ENCODE measurements at regions not wholly inside any gene's neighbourhood (a gene's known extent, or its start where the extent isn't known, plus 50 kb on each side); places are given as distances from the start of the nearest gene placed in this dataset.

GRCh38 chr5:125503946-125504345 is 757.5 kb upstream of the ZNF608 start:
- Histone ChIP-seq H3K36me3 (ENCODE audit: control insufficient read depth, insufficient read depth, low read length) (no peaks in the 10 kb centered on the region), H3K27ac (ENCODE audit: low read depth, low read length, severe bottlenecking) (no peak overlapping the region), H3K9me3 (ENCODE audit: control insufficient read depth, low read length) (no peaks in the 10 kb centered on the region), H3K4me3 (ENCODE audit: extremely low read depth, insufficient read depth, low read length, poor library complexity, severe bottlenecking) (no peak overlapping the region), H3K4me1 (ENCODE audit: control insufficient read depth, insufficient read depth, low read length, poor library complexity, severe bottlenecking) (no peaks in the 10 kb centered on the region)
- 80% methylated on average over 1 of the region's 5 CpGs; no CpG with 5 or more reads in 1 of the 2 experiments for WGBS, 2 experiments (ENCODE audit: insufficient coverage in 2 of 2)

GRCh38 chr5:125505115-125505514 is 758.7 kb upstream of the ZNF608 start:
- no peak overlapping the region for H3K4me3 ChIP-seq (ENCODE audit: extremely low read depth, insufficient read depth, low read length, poor library complexity, severe bottlenecking)
- H3K9me3 ChIP-seq (ENCODE audit: control insufficient read depth, low read length): no peaks in the 10 kb centered on the region
- no peak overlapping the region for H3K27ac ChIP-seq (ENCODE audit: low read depth, low read length, severe bottlenecking)
- no peaks in the 10 kb centered on the region for H3K4me1 ChIP-seq (ENCODE audit: control insufficient read depth, insufficient read depth, low read length, poor library complexity, severe bottlenecking)
- no peaks in the 10 kb centered on the region for H3K36me3 ChIP-seq (ENCODE audit: control insufficient read depth, insufficient read depth, low read length)
- WGBS, 2 experiments (ENCODE audit: insufficient coverage in 2 of 2): no CpG with 5 or more reads among the region's 3 CpGs

GRCh38 chr5:125506124-125506523 is 759.7 kb upstream of the ZNF608 start:
- Histone ChIP-seq H3K9me3 (ENCODE audit: control insufficient read depth, low read length) (no peaks in the 10 kb centered on the region), H3K4me3 (ENCODE audit: extremely low read depth, insufficient read depth, low read length, poor library complexity, severe bottlenecking) (no peak overlapping the region), H3K36me3 (ENCODE audit: control insufficient read depth, insufficient read depth, low read length) (no peaks in the 10 kb centered on the region), H3K4me1 (ENCODE audit: control insufficient read depth, insufficient read depth, low read length, poor library complexity, severe bottlenecking) (no peaks in the 10 kb centered on the region), H3K27ac (ENCODE audit: low read depth, low read length, severe bottlenecking) (no peak overlapping the region)
- WGBS, 2 experiments (ENCODE audit: insufficient coverage in 2 of 2): no CpG with 5 or more reads among the region's 3 CpGs

- H3K4me3 ChIP-seq (ENCODE audit: extremely low read depth, insufficient read depth, low read length, poor library complexity, severe bottlenecking): no peak overlapping the region
- no peaks in the 10 kb centered on the region for H3K9me3 ChIP-seq (ENCODE audit: control insufficient read depth, low read length)
- H3K4me1 ChIP-seq (ENCODE audit: control insufficient read depth, insufficient read depth, low read length, poor library complexity, severe bottlenecking): no peaks in the 10 kb centered on the region
- H3K36me3 ChIP-seq (ENCODE audit: control insufficient read depth, insufficient read depth, low read length): no peaks in the 10 kb centered on the region
- no CpG with 5 or more reads among the region's 1 CpG for WGBS, 2 experiments (ENCODE audit: insufficient coverage in 2 of 2)
- H3K27ac ChIP-seq (ENCODE audit: low read depth, low read length, severe bottlenecking): no peak overlapping the region
These were observed 761.8 kb upstream of the ZNF608 start for GRCh38 chr5:125508225-125508624.

- Histone ChIP-seq H3K36me3 (ENCODE audit: control insufficient read depth, insufficient read depth, low read length) (no peaks in the 10 kb centered on the region), H3K4me3 (ENCODE audit: extremely low read depth, insufficient read depth, low read length, poor library complexity, severe bottlenecking) (no peak overlapping the region), H3K9me3 (ENCODE audit: control insufficient read depth, low read length) (no peaks in the 10 kb centered on the region), H3K27ac (ENCODE audit: low read depth, low read length, severe bottlenecking) (no peak overlapping the region), H3K4me1 (ENCODE audit: control insufficient read depth, insufficient read depth, low read length, poor library complexity, severe bottlenecking) (no peaks in the 10 kb centered on the region)
These were observed 764.2 kb upstream of the ZNF608 start for GRCh38 chr5:125510651-125511050.

GRCh38 chr5:125517973-125518550 is 771.6 kb upstream of the ZNF608 start:
- no CpG with 5 or more reads among the region's 3 CpGs for WGBS, 2 experiments (ENCODE audit: insufficient coverage in 2 of 2)
- Histone ChIP-seq H3K4me3 (ENCODE audit: extremely low read depth, insufficient read depth, low read length, poor library complexity, severe bottlenecking) (no peak overlapping the region), H3K36me3 (ENCODE audit: control insufficient read depth, insufficient read depth, low read length) (no peaks in the 10 kb centered on the region)

GRCh38 chr5:125521289-125521688 is 774.9 kb upstream of the ZNF608 start:
- Histone ChIP-seq H3K4me3 (ENCODE audit: extremely low read depth, insufficient read depth, low read length, poor library complexity, severe bottlenecking) (no peak overlapping the region), H3K9me3 (ENCODE audit: control insufficient read depth, low read length) (no peaks in the 10 kb centered on the region), H3K27ac (ENCODE audit: low read depth, low read length, severe bottlenecking) (no peak overlapping the region), H3K36me3 (ENCODE audit: control insufficient read depth, insufficient read depth, low read length) (no peaks in the 10 kb centered on the region), H3K4me1 (ENCODE audit: control insufficient read depth, insufficient read depth, low read length, poor library complexity, severe bottlenecking) (no peaks in the 10 kb centered on the region)
- no CpG with 5 or more reads among the region's 1 CpG for WGBS, 2 experiments (ENCODE audit: insufficient coverage in 2 of 2)

More at GRCh38 chr5:125517973-125518550, 771.6 kb upstream of the ZNF608 start:
- Histone ChIP-seq H3K4me1 (ENCODE audit: control insufficient read depth, insufficient read depth, low read length, poor library complexity, severe bottlenecking) (no peaks in the 10 kb centered on the region), H3K27ac (ENCODE audit: low read depth, low read length, severe bottlenecking) (no peak overlapping the region), H3K9me3 (ENCODE audit: control insufficient read depth, low read length) (no peaks in the 10 kb centered on the region)

- H3K4me3 ChIP-seq (ENCODE audit: extremely low read depth, insufficient read depth, low read length, poor library complexity, severe bottlenecking): no peak overlapping the region
- H3K4me1 ChIP-seq (ENCODE audit: control insufficient read depth, insufficient read depth, low read length, poor library complexity, severe bottlenecking): peaks cover 3% of the 10 kb centered on the region
- no peaks in the 10 kb centered on the region for H3K9me3 ChIP-seq (ENCODE audit: control insufficient read depth, low read length)
- 63% methylated on average over 1 of the region's 4 CpGs; no CpG with 5 or more reads in 1 of the 2 experiments for WGBS, 2 experiments (ENCODE audit: insufficient coverage in 2 of 2)
- no peaks in the 10 kb centered on the region for H3K36me3 ChIP-seq (ENCODE audit: control insufficient read depth, insufficient read depth, low read length)
- no peak overlapping the region for H3K27ac ChIP-seq (ENCODE audit: low read depth, low read length, severe bottlenecking)
These were observed 778.9 kb upstream of the ZNF608 start for GRCh38 chr5:125525356-125525755.

- Histone ChIP-seq H3K27ac (ENCODE audit: low read depth, low read length, severe bottlenecking) (no peak overlapping the region), H3K4me3 (ENCODE audit: extremely low read depth, insufficient read depth, low read length, poor library complexity, severe bottlenecking) (no peak overlapping the region), H3K9me3 (ENCODE audit: control insufficient read depth, low read length) (no peaks in the 10 kb centered on the region), H3K4me1 (ENCODE audit: control insufficient read depth, insufficient read depth, low read length, poor library complexity, severe bottlenecking) (peaks cover 3% of the 10 kb centered on the region), H3K36me3 (ENCODE audit: control insufficient read depth, insufficient read depth, low read length) (no peaks in the 10 kb centered on the region)
These were observed 780.5 kb upstream of the ZNF608 start for GRCh38 chr5:125526966-125527365.

GRCh38 chr5:125528881-125529280 is 782.4 kb upstream of the ZNF608 start:
- no CpG with 5 or more reads among the region's 1 CpG for WGBS, 2 experiments (ENCODE audit: insufficient coverage in 2 of 2)
- H3K36me3 ChIP-seq (ENCODE audit: control insufficient read depth, insufficient read depth, low read length): no peaks in the 10 kb centered on the region
- peaks cover 10% of the 10 kb centered on the region for H3K9me3 ChIP-seq (ENCODE audit: control insufficient read depth, low read length)
- peaks cover 3% of the 10 kb centered on the region for H3K4me1 ChIP-seq (ENCODE audit: control insufficient read depth, insufficient read depth, low read length, poor library complexity, severe bottlenecking)
- no peak overlapping the region for H3K27ac ChIP-seq (ENCODE audit: low read depth, low read length, severe bottlenecking)
- H3K4me3 ChIP-seq (ENCODE audit: extremely low read depth, insufficient read depth, low read length, poor library complexity, severe bottlenecking): no peak overlapping the region

GRCh38 chr5:125530833-125531615 is 784.6 kb upstream of the ZNF608 start:
- H3K36me3 ChIP-seq (ENCODE audit: control insufficient read depth, insufficient read depth, low read length): no peaks in the 10 kb centered on the region
- no peak overlapping the region for H3K4me3 ChIP-seq (ENCODE audit: extremely low read depth, insufficient read depth, low read length, poor library complexity, severe bottlenecking)
- H3K9me3 ChIP-seq (ENCODE audit: control insufficient read depth, low read length): peaks cover 15% of the 10 kb centered on the region
- 86% methylated on average over 1 of the region's 5 CpGs; no CpG with 5 or more reads in 1 of the 2 experiments for WGBS, 2 experiments (ENCODE audit: insufficient coverage in 2 of 2)
- no peak overlapping the region for H3K27ac ChIP-seq (ENCODE audit: low read depth, low read length, severe bottlenecking)
- peaks cover 3% of the 10 kb centered on the region for H3K4me1 ChIP-seq (ENCODE audit: control insufficient read depth, insufficient read depth, low read length, poor library complexity, severe bottlenecking)

Data from mesodermal cell (in vitro differentiated cells).